Mesendoderm (in vitro differentiated cells): ENCODE measurements at regions not wholly inside any gene's neighbourhood (a gene's known extent, or its start where the extent isn't known, plus 50 kb on each side); places are given as distances from the start of the nearest gene placed in this dataset.

ENCODE experiments used
- DNase-seq: peaks from one replicate; pipeline ENCODE4 v3.0.0; 2013
- H2AK5ac ChIP-seq: 2 replicates; pipeline ENCODE4 v1.6.1; 2013; ENCODE audit warnings: low read length, inconsistent platforms
- H2BK120ac ChIP-seq: 2 replicates; pipeline ENCODE4 v1.6.1; 2013; ENCODE audit warnings: low read depth, mild to moderate bottlenecking, low read length, moderate library complexity, mixed read lengths
- H2BK15ac ChIP-seq: replicated peaks from 2 replicates; pipeline ENCODE4 v1.6.1; 2013; ENCODE audit warnings: low read depth, mild to moderate bottlenecking, moderate library complexity
- H2BK5ac ChIP-seq: 2 replicates; pipeline ENCODE4 v1.6.1; 2013; ENCODE audit warnings: low read length, inconsistent platforms
- H3K18ac ChIP-seq: 2 replicates; pipeline ENCODE4 v1.6.1; 2013; ENCODE audit warnings: mild to moderate bottlenecking, low read length, mixed read lengths
- H3K23ac ChIP-seq: one replicate; pipeline ENCODE4 v1.6.1; 2013; ENCODE audit warnings: low read length
- H3K27ac ChIP-seq: 2 replicates; pipeline ENCODE4 v1.5.1; 2013; ENCODE audit warnings: low read depth, mild to moderate bottlenecking, inconsistent platforms, low read length, moderate library complexity
- H3K27me3 ChIP-seq: 2 replicates; pipeline ENCODE4 v1.6.1; 2013; ENCODE audit warnings: low read length, control low read depth, mild to moderate bottlenecking, inconsistent platforms; ENCODE audit not compliant: insufficient read depth, poor library complexity
- H3K36me3 ChIP-seq: 2 replicates; pipeline ENCODE4 v1.6.1; 2013; ENCODE audit warnings: low read length, inconsistent platforms; ENCODE audit not compliant: control insufficient read depth, insufficient read depth
- H3K4ac ChIP-seq: one replicate; pipeline ENCODE4 v1.6.1; 2013; ENCODE audit warnings: low read depth, mild to moderate bottlenecking, low read length, moderate library complexity
- H3K4me1 ChIP-seq: 2 replicates; pipeline ENCODE4 v1.6.1; 2013; ENCODE audit warnings: low read depth, low read length, inconsistent platforms; ENCODE audit not compliant: control insufficient read depth
- H3K4me2 ChIP-seq: 2 replicates; pipeline ENCODE4 v1.6.1; 2013; ENCODE audit warnings: low read length
- H3K4me3 ChIP-seq: 2 replicates; pipeline ENCODE4 v1.5.1; 2013; ENCODE audit warnings: mild to moderate bottlenecking, low read length
- H3K56ac ChIP-seq: one replicate; pipeline ENCODE4 v1.6.1; 2013; ENCODE audit warnings: low read length
- H3K79me1 ChIP-seq: 2 replicates; pipeline ENCODE4 v1.6.1; 2013; ENCODE audit warnings: low read length, inconsistent platforms
- H3K79me2 ChIP-seq: 2 replicates; pipeline ENCODE4 v1.6.1; 2013; ENCODE audit warnings: mild to moderate bottlenecking, low read length; ENCODE audit not compliant: control insufficient read depth, insufficient read depth
- H3K9ac ChIP-seq: 2 replicates; pipeline ENCODE4 v1.6.1; 2013; ENCODE audit warnings: low read length, inconsistent platforms
- H4K5ac ChIP-seq: one replicate; pipeline ENCODE4 v1.6.1; 2013; ENCODE audit warnings: low read length
- H4K8ac ChIP-seq: one replicate; pipeline ENCODE4 v1.6.1; 2013; ENCODE audit warnings: low read depth, mild to moderate bottlenecking, control low read depth, low read length, moderate library complexity
- WGBS: extraction: QIAGEN DNeasy Blood & Tissue Kit; methylation state at CpG from one replicate; pipeline ENCODE4 v1.1.7; 2013; ENCODE audit warnings: low lambda C conversion rate, missing lambda C conversion rate; ENCODE audit not compliant: insufficient coverage; ENCODE audit errors: extremely low coverage; 5-methylcytosine and 5-hydroxymethylcytosine counted together

- no peak overlapping the region for H3K27ac ChIP-seq
Observed at GRCh38 chr2:43088143-43089073, 138.0 kb downstream of the ZFP36L2 start.

GRCh38 chr2:43087413-43087812, 139.0 kb downstream of the ZFP36L2 start:
- H4K8ac ChIP-seq: no peak overlapping the region
- no peak overlapping the region for H2BK15ac ChIP-seq
- no CpG with 5 or more reads among the region's 3 CpGs for WGBS
- H3K36me3 ChIP-seq: no peaks in the 10 kb centered on the region
- peaks cover 3% of the 10 kb centered on the region for H3K4me1 ChIP-seq
- H3K18ac ChIP-seq: no peak overlapping the region
- H3K4ac ChIP-seq: no peak overlapping the region
- H2BK5ac ChIP-seq: no peak overlapping the region
- H3K79me2 ChIP-seq: no peaks in the 10 kb centered on the region
- H3K9ac ChIP-seq: no peak overlapping the region
- H3K56ac ChIP-seq: no peak overlapping the region
- H3K27me3 ChIP-seq: no peaks in the 10 kb centered on the region
- no peak overlapping the region for H3K4me3 ChIP-seq
- H3K27ac ChIP-seq: no peak overlapping the region
- no peak overlapping the region for H4K5ac ChIP-seq
- DNase-seq: no peak
- H2BK120ac ChIP-seq: no peak overlapping the region
- H3K4me2 ChIP-seq: no peak overlapping the region
- no peak overlapping the region for H3K23ac ChIP-seq
- no peaks in the 10 kb centered on the region for H3K79me1 ChIP-seq
- H2AK5ac ChIP-seq: no peak overlapping the region

More at GRCh38 chr2:43088143-43089073, 138.0 kb downstream of the ZFP36L2 start:
- no peak overlapping the region for H2BK120ac ChIP-seq
- H2BK15ac ChIP-seq: no peak overlapping the region
- DNase-seq: peak; percentile 81
- peak overlapping the region; percentile 17 for H3K4ac ChIP-seq
- H3K79me1 ChIP-seq: no peaks in the 10 kb centered on the region
- no peak overlapping the region for H2BK5ac ChIP-seq
- no peak overlapping the region for H4K5ac ChIP-seq
- no peaks in the 10 kb centered on the region for H3K79me2 ChIP-seq
- no peak overlapping the region for H3K56ac ChIP-seq
- no peak overlapping the region for H3K4me3 ChIP-seq
- peaks cover 1% of the 10 kb centered on the region for H3K4me1 ChIP-seq
- no peak overlapping the region for H4K8ac ChIP-seq
- H3K9ac ChIP-seq: no peak overlapping the region
- no peak overlapping the region for H3K18ac ChIP-seq
- H3K23ac ChIP-seq: no peak overlapping the region
- no CpG with 5 or more reads among the region's 3 CpGs for WGBS
- no peak overlapping the region for H3K4me2 ChIP-seq
- no peak overlapping the region for H2AK5ac ChIP-seq
- no peaks in the 10 kb centered on the region for H3K36me3 ChIP-seq
- no peaks in the 10 kb centered on the region for H3K27me3 ChIP-seq

GRCh38 chr2:43086451-43087221, 139.8 kb downstream of the ZFP36L2 start:
- Histone ChIP-seq H2BK120ac (peak overlapping the region; percentile 1), H3K27ac (peak overlapping the region; percentile 50), H2BK5ac (no peak overlapping the region), H3K36me3 (no peaks in the 10 kb centered on the region), H3K9ac (no peak overlapping the region), H3K4me1 (peaks cover 3% of the 10 kb centered on the region), H3K56ac (peak overlapping the region; percentile 72), H3K27me3 (no peaks in the 10 kb centered on the region), H2AK5ac (peak overlapping the region; percentile 42), H3K23ac (no peak overlapping the region), H3K4me2 (no peak overlapping the region), H3K4ac (no peak overlapping the region), H3K4me3 (no peak overlapping the region), H4K5ac (no peak overlapping the region), H3K79me2 (no peaks in the 10 kb centered on the region), H4K8ac (no peak overlapping the region), H2BK15ac (no peak overlapping the region), H3K79me1 (no peaks in the 10 kb centered on the region), H3K18ac (peak overlapping the region; percentile 0)
- WGBS: no CpG with 5 or more reads among the region's 14 CpGs
- DNase-seq: peak; percentile 97

- H4K5ac ChIP-seq: no peak overlapping the region
- no peak overlapping the region for H3K4me2 ChIP-seq
- H3K56ac ChIP-seq: peak overlapping the region; percentile 12
- no peaks in the 10 kb centered on the region for H3K27me3 ChIP-seq
- H4K8ac ChIP-seq: no peak overlapping the region
- no peak overlapping the region for H3K9ac ChIP-seq
- H3K27ac ChIP-seq: no peak overlapping the region
- H3K79me2 ChIP-seq: no peaks in the 10 kb centered on the region
- peaks cover 3% of the 10 kb centered on the region for H3K4me1 ChIP-seq
- no peak for DNase-seq
- no peak overlapping the region for H3K4me3 ChIP-seq
- H2BK15ac ChIP-seq: no peak overlapping the region
- no peak overlapping the region for H3K23ac ChIP-seq
- no peak overlapping the region for H2BK5ac ChIP-seq
- no peak overlapping the region for H3K18ac ChIP-seq
- no peak overlapping the region for H2BK120ac ChIP-seq
- H3K4ac ChIP-seq: no peak overlapping the region
- no peak overlapping the region for H2AK5ac ChIP-seq
- no CpG with 5 or more reads among the region's 8 CpGs for WGBS
- H3K36me3 ChIP-seq: no peaks in the 10 kb centered on the region
- H3K79me1 ChIP-seq: no peaks in the 10 kb centered on the region
Observed at GRCh38 chr2:43085929-43086328, 140.5 kb downstream of the ZFP36L2 start.

- H3K18ac ChIP-seq: no peak overlapping the region
- H2BK15ac ChIP-seq: no peak overlapping the region
- no peak overlapping the region for H3K9ac ChIP-seq
- H3K4me1 ChIP-seq: peaks cover 3% of the 10 kb centered on the region
- H3K79me1 ChIP-seq: no peaks in the 10 kb centered on the region
- no peak overlapping the region for H3K4me3 ChIP-seq
- no peak overlapping the region for H3K4ac ChIP-seq
- no peak overlapping the region for H3K4me2 ChIP-seq
- no peak overlapping the region for H2BK120ac ChIP-seq
- no peaks in the 10 kb centered on the region for H3K36me3 ChIP-seq
- H2BK5ac ChIP-seq: no peak overlapping the region
- H3K27ac ChIP-seq: no peak overlapping the region
- no peak overlapping the region for H4K8ac ChIP-seq
- WGBS: no CpG with 5 or more reads among the region's 11 CpGs
- no peak for DNase-seq
- no peaks in the 10 kb centered on the region for H3K27me3 ChIP-seq
- H3K23ac ChIP-seq: no peak overlapping the region
- no peak overlapping the region for H4K5ac ChIP-seq
- H3K56ac ChIP-seq: peak overlapping the region; percentile 12
- peak overlapping the region; percentile 20 for H2AK5ac ChIP-seq
- no peaks in the 10 kb centered on the region for H3K79me2 ChIP-seq
Observed at GRCh38 chr2:43085505-43085904, 140.9 kb downstream of the ZFP36L2 start.
